GM12878 (cell line): ENCODE measurements at regions not wholly inside any gene's neighbourhood (a gene's known extent, or its start where the extent isn't known, plus 50 kb on each side); places are given as distances from the start of the nearest gene placed in this dataset.

Experiments
- ATAC-seq: fragments of 200-7000 bp; cut with Tn5 transposase; 3 replicates; pipeline ENCODE4 v1.9.1; 2020; ENCODE audit warnings: mild to moderate bottlenecking, moderate library complexity
- BruUV-seq: library from RNA; stranded (reverse); fragments of 400-500 nt; replicated peaks from 2 replicates; lab custom pipeline; 2021; lab: Mats Ljungman, UMichigan
- CTCF ChIA-PET: fragments of 300-600 bp; sonication (Branson Sonifier 250); formaldehyde crosslinking; extraction: SDS; loops from one replicate; lab custom pipeline; 2021; ENCODE audit warnings: inconsistent platforms; lab: Yijun Ruan, JAX
- POLR2A ChIA-PET: fragments of 350-600 bp; formaldehyde crosslinking; extraction: SDS; loops from one replicate; lab custom pipeline; 2021; ENCODE audit warnings: inconsistent platforms; lab: Charles Lee
- RAD21 ChIA-PET: fragments of 300-600 bp; sonication (Branson Sonifier 250); formaldehyde crosslinking; loops from one replicate; lab custom pipeline; 2023; ENCODE audit warnings: antibody characterized with exemption; ENCODE audit not compliant: unreplicated experiment; lab: Charles Lee
- SMC1A ChIA-PET: fragments of 300-600 bp; sonication (Branson Sonifier 250); formaldehyde crosslinking; loops from one replicate; lab custom pipeline; 2023; ENCODE audit not compliant: unreplicated experiment, uncharacterized antibody; lab: Charles Lee
- DNase-seq: peaks from one replicate; pipeline ENCODE4 v3.0.0-alpha.2; 2011; ENCODE audit warnings: low read depth, low spot score
- FAIRE-seq: peaks from 3 replicates; lab custom pipeline; 2011; peaks lifted over from hg19 to GRCh38; lab: Jason Lieb, UNC
- H2AFZ ChIP-seq: 2 replicates; pipeline ENCODE4 v1.6.0; 2011; ENCODE audit warnings: low read depth, low read length, control low read depth; ENCODE audit not compliant: control insufficient read depth
- H3K27ac ChIP-seq: 2 replicates; pipeline ENCODE4 v1.5.1; 2011; ENCODE audit warnings: control low read depth; ENCODE audit not compliant: control insufficient read depth, insufficient read depth
- H3K27me3 ChIP-seq, 2 experiments: replicated peaks in 1 of 2; 2 replicates each; pipeline versions ENCODE4 v1.6.0 to v1.6.1; 2011; ENCODE audit warnings: low read length in 1 of 2; ENCODE audit not compliant: control insufficient read depth in 2 of 2, insufficient read depth in 2 of 2
- H3K36me3 ChIP-seq, 2 experiments: 2 replicates each; pipeline ENCODE4 v1.5.1; 2011; ENCODE audit warnings: low read length in 1 of 2; ENCODE audit not compliant: control insufficient read depth in 2 of 2, insufficient read depth in 2 of 2
- H3K4me1 ChIP-seq: 2 replicates; pipeline ENCODE4 v1.6.1; 2011; ENCODE audit warnings: mild to moderate bottlenecking, low read length, moderate library complexity, mixed read lengths; ENCODE audit not compliant: control insufficient read depth, insufficient read depth
- H3K4me2 ChIP-seq: 2 replicates; pipeline ENCODE4 v1.6.0; 2011; ENCODE audit warnings: control low read depth; ENCODE audit not compliant: control insufficient read depth, insufficient read depth
- H3K4me3 ChIP-seq: fragments of 200-600 bp; sonication (generic); 2 replicates; pipeline ENCODE4 v1.5.1; 2016
- H3K79me2 ChIP-seq: 2 replicates; pipeline ENCODE4 v1.6.0; 2011; ENCODE audit warnings: low read length; ENCODE audit not compliant: control insufficient read depth, insufficient read depth
- H3K9ac ChIP-seq: 2 replicates; pipeline ENCODE4 v1.8.0; 2011; ENCODE audit warnings: low read length, control low read depth, mixed read lengths; ENCODE audit not compliant: control insufficient read depth, insufficient read depth
- H3K9me3 ChIP-seq: replicated peaks from 3 replicates; pipeline ENCODE4 v1.5.1; 2011; ENCODE audit warnings: mild to moderate bottlenecking, low read length; ENCODE audit not compliant: control insufficient read depth, insufficient read depth
- H4K20me1 ChIP-seq: 2 replicates; pipeline ENCODE4 v1.6.0; 2011; ENCODE audit not compliant: control insufficient read depth, insufficient read depth
- CHD2 ChIP-seq: IDR thresholded peaks from 2 replicates; pipeline ENCODE4 v1.6.1; 2011; ENCODE audit warnings: low read depth, low read length, improper control_type of control experiment, borderline replicate concordance
- IKZF2 ChIP-seq, 2 experiments: fragments of 450-650 bp; IDR thresholded peaks; 2 replicates each; pipeline ENCODE4 v1.6.1; 2017; ENCODE audit warnings: mild to moderate bottlenecking in 2 of 2, moderate library complexity in 2 of 2
- MYB ChIP-seq: fragments of 150-350 bp; IDR thresholded peaks from 2 replicates; pipeline ENCODE4 v1.6.1; 2014; ENCODE audit warnings: mild to moderate bottlenecking, low read depth, low read length, borderline replicate concordance
- NRF1 ChIP-seq: conservative IDR thresholded peaks from 2 replicates; pipeline ENCODE4 v1.6.1; 2011; ENCODE audit warnings: mild to moderate bottlenecking, low read depth, low read length, improper control_type of control experiment
- PAX5 ChIP-seq: IDR thresholded peaks from 2 replicates; pipeline ENCODE4 v1.6.1; 2011; ENCODE audit warnings: low read depth, low read length, borderline replicate concordance
- RBBP5 ChIP-seq: fragments of 200-600 bp; sonication (generic); conservative IDR thresholded peaks from 2 replicates; pipeline ENCODE4 v1.6.1; 2016
- RCOR1 ChIP-seq: conservative IDR thresholded peaks from 2 replicates; pipeline ENCODE4 v1.6.1; 2012; ENCODE audit warnings: low read depth, low read length, improper control_type of control experiment
- RUNX3 ChIP-seq: IDR thresholded peaks from 2 replicates; pipeline ENCODE4 v1.6.1; 2012; ENCODE audit warnings: low read length, inconsistent platforms
- SMAD5 ChIP-seq: IDR thresholded peaks from 2 replicates; pipeline ENCODE4 v1.6.1; 2016; ENCODE audit warnings: antibody characterized with exemption, low read depth
- SPI1 ChIP-seq: IDR thresholded peaks from 2 replicates; pipeline ENCODE4 v1.6.1; 2011; ENCODE audit warnings: low read depth, mild to moderate bottlenecking, low read length, moderate library complexity, borderline replicate concordance; ENCODE audit not compliant: insufficient read depth
- ZBTB33 ChIP-seq: fragments of 450-650 bp; IDR thresholded peaks from 2 replicates; pipeline ENCODE4 v1.6.1; 2017; ENCODE audit warnings: mild to moderate bottlenecking
- ZNF217 ChIP-seq: fragments of 450-650 bp; IDR thresholded peaks from 2 replicates; pipeline ENCODE4 v1.6.1; 2017; ENCODE audit warnings: antibody characterized with exemption, mild to moderate bottlenecking
- ZNF622 ChIP-seq: fragments of 450-650 bp; IDR thresholded peaks from 2 replicates; pipeline ENCODE4 v1.6.1; 2017; ENCODE audit warnings: mild to moderate bottlenecking, inconsistent platforms
- whole genome bisulfite sequencing: methylation state at CpG from one replicate; pipeline ENCODE4 v1.1.6; 2016; ENCODE audit warnings: low lambda C conversion rate; ENCODE audit not compliant: insufficient replicate concordance, insufficient coverage; ENCODE audit errors: missing lambda C conversion rate; 5-methylcytosine and 5-hydroxymethylcytosine counted together
- in situ Hi-C: fragments of 300-500 bp; cut with MboI; formaldehyde crosslinking; loops from 9 replicates; pipeline ENCODE4 v1.14.3; 2018; ENCODE audit warnings: mixed read lengths
- intact Hi-C: fragments of 100-400 bp; cut with micrococcal nuclease; formaldehyde crosslinking; loops from one replicate; pipeline ENCODE4 v1.14.2; 2022; ENCODE audit not compliant: unreplicated experiment
- TF ChIP-seq, protein P1 (sequence below): fragments of 450-650 bp; formaldehyde crosslinking; IDR thresholded peaks from 2 replicates; pipeline ENCODE4 v1.4.0; 2020; ENCODE audit warnings: mild to moderate bottlenecking, moderate library complexity

- TF ChIP-seq CHD2 (no peak), RUNX3 (peak; percentile 32; the same call in 1 of the 2 replicates)
- Histone ChIP-seq H3K4me3 (no peak overlapping the region), H3K27me3 (no peaks in the 10 kb centered on the region), H3K9ac (no peak overlapping the region), H3K36me3 (no peaks in the 10 kb centered on the region), H2AFZ (no peak overlapping the region), H4K20me1 (no peaks in the 10 kb centered on the region), H3K4me1 (no peaks in the 10 kb centered on the region), H3K27ac (no peak overlapping the region), H3K9me3 (no peaks in the 10 kb centered on the region), H3K79me2 (no peaks in the 10 kb centered on the region), H3K4me2 (no peak overlapping the region)
- ATAC-seq: 0 out of 3 replicates have a peak, but pooled peaks have one; percentile 31
- RAD21 ChIA-PET: no interaction called here
- DNase-seq: no peak
- CTCF ChIA-PET: no interaction called here
- no peak for FAIRE-seq
- POLR2A ChIA-PET: no interaction called here
- SMC1A ChIA-PET: no interaction called here
- intact Hi-C loops: no loop called here
- WGBS: 46% methylated on average over 5 of the region's 5 CpGs
- no TSS peak for BruUV-seq
- in situ Hi-C loops: no loop called here
Observed at GRCh38 chr2:145258903-145259579, 739.1 kb upstream of the ZEB2 start.

DNA sequence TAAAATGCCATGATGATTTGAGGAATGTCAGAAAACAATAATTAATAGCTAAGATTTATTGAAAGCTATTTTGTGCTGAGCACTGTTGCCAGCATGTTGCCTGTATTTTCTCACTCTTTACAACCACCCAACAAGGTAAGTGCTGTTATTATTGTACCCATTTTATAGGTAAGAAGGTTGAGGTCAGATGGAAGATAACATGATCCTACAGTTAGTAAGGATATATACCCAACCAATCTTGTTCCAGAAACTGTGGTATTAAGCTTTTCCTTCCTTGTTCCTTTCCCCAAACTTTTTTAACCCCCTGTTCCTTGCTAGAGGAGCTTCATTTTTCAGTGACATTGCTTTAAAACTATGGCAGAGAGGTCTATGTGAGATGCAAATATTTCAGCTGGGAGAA, 738.0 kb upstream of the ZEB2 start:
- Histone ChIP-seq H3K4me1 (no peaks in the 10 kb centered on the region), H3K27me3 (no peaks in the 10 kb centered on the region), H3K4me3 (no peak overlapping the region), H3K4me2 (no peak overlapping the region), H2AFZ (no peak overlapping the region), H4K20me1 (no peaks in the 10 kb centered on the region), H3K27ac (no peak overlapping the region), H3K79me2 (no peaks in the 10 kb centered on the region), H3K9ac (no peak overlapping the region), H3K9me3 (no peaks in the 10 kb centered on the region), H3K36me3 (no peaks in the 10 kb centered on the region)
- intact Hi-C loops (no loop called here), in situ Hi-C loops (no loop called here)
- ChIA-PET SMC1A (interaction anchor here (0.6 to 0.9 kb wide), 2 partner anchors 62 to 70 kb away, joined by 3 read pairs; no protein-coding TSS in a partner anchor), POLR2A (no interaction called here), CTCF (interaction anchor here (0.9 to 1.3 kb wide), 2 partner anchors 9 to 19 kb away, joined by 3 read pairs; no protein-coding TSS in a partner anchor), RAD21 (no interaction called here)
- DNase-seq (no peak), FAIRE-seq (no peak), ATAC-seq (no peak)
- no TSS peak for BruUV-seq
- TF ChIP-seq RCOR1 (no peak), MYB (no peak), ZNF622 (no peak), ZBTB33 (no peak), ZNF217 (no peak), NRF1 (no peak), PAX5 (no peak), SMAD5 (no peak), IKZF2 (IDR thresholded peaks at IDR 0.05) (no peak), SPI1 (no peak), RBBP5 (no peak)
- TF ChIP-seq, protein P1, sequence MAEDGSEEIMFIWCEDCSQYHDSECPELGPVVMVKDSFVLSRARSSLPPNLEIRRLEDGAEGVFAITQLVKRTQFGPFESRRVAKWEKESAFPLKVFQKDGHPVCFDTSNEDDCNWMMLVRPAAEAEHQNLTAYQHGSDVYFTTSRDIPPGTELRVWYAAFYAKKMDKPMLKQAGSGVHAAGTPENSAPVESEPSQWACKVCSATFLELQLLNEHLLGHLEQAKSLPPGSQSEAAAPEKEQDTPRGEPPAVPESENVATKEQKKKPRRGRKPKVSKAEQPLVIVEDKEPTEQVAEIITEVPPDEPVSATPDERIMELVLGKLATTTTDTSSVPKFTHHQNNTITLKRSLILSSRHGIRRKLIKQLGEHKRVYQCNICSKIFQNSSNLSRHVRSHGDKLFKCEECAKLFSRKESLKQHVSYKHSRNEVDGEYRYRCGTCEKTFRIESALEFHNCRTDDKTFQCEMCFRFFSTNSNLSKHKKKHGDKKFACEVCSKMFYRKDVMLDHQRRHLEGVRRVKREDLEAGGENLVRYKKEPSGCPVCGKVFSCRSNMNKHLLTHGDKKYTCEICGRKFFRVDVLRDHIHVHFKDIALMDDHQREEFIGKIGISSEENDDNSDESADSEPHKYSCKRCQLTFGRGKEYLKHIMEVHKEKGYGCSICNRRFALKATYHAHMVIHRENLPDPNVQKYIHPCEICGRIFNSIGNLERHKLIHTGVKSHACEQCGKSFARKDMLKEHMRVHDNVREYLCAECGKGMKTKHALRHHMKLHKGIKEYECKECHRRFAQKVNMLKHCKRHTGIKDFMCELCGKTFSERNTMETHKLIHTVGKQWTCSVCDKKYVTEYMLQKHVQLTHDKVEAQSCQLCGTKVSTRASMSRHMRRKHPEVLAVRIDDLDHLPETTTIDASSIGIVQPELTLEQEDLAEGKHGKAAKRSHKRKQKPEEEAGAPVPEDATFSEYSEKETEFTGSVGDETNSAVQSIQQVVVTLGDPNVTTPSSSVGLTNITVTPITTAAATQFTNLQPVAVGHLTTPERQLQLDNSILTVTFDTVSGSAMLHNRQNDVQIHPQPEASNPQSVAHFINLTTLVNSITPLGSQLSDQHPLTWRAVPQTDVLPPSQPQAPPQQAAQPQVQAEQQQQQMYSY: no peak
